SK-N-MC (cell line): ENCODE measurements at regions not wholly inside any gene's neighbourhood (a gene's known extent, or its start where the extent isn't known, plus 50 kb on each side); places are given as distances from the start of the nearest gene placed in this dataset.

Experiments used
- DNase-seq: peaks from one replicate; pipeline ENCODE4 v3.0.0-alpha.2; 2011; ENCODE audit warnings: low read depth, low spot score
- H3K27ac ChIP-seq: fragments of 200-600 bp; sonication (generic); 2 replicates; pipeline ENCODE4 v1.5.1; 2016; ENCODE audit warnings: mixed run types
- H3K36me3 ChIP-seq: fragments of 200-600 bp; sonication (generic); 2 replicates; pipeline ENCODE4 v1.6.1; 2017; ENCODE audit warnings: antibody characterized with exemption, low read length, mixed read lengths; ENCODE audit not compliant: insufficient read depth
- H3K4me3 ChIP-seq: fragments of 200-600 bp; sonication (generic); 2 replicates; pipeline ENCODE4 v1.5.1; 2016
- H3K9ac ChIP-seq: fragments of 200-600 bp; sonication (generic); 2 replicates; pipeline ENCODE4 v1.8.0; 2017; ENCODE audit warnings: mixed run types, mixed read lengths; ENCODE audit not compliant: insufficient read length
- H3K9me3 ChIP-seq: fragments of 200-600 bp; sonication (generic); 2 replicates; pipeline ENCODE4 v1.6.1; 2017; ENCODE audit warnings: low read depth, mild to moderate bottlenecking, antibody characterized with exemption, low read length, moderate library complexity, mixed read lengths
- EZH2 ChIP-seq: fragments of 200-600 bp; sonication (generic); IDR thresholded peaks from one replicate; pipeline ENCODE4 v1.6.1; 2017; ENCODE audit warnings: antibody characterized with exemption
- FOXP2 ChIP-seq: optimal IDR thresholded peaks from 2 replicates; pipeline ENCODE3; 2011; ENCODE audit warnings: mild to moderate bottlenecking, moderate library complexity; ENCODE audit not compliant: insufficient read depth; ENCODE audit errors: extremely low read length, control extremely low read depth
- POLR2AphosphoS5 ChIP-seq: IDR thresholded peaks from 2 replicates; pipeline ENCODE4 v1.6.1; 2012; ENCODE audit warnings: mild to moderate bottlenecking, low read depth, low read length, borderline replicate concordance

DNA sequence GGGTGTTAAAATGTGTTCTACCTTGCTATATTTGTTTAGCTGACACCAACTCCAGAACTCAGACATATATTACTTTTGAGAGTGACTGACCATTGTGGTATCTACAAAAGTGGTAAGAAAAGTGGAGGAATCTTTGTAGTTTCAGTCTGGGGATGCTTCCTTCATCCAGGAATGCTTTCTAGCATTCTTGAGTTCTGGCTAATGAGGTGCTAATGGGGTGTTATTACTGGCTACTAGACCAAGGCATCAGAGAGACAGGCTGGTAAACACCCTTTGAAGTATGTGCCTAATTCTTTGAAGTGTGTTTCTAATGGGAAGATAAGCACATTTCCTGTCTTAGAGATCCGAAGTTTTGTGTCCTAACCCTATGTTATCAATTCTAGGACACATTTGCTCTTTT lies 310.4 kb downstream of the SPRY1 start:
- Histone ChIP-seq H3K36me3 (no peaks in the 10 kb centered on the region), H3K9me3 (no peaks in the 10 kb centered on the region), H3K4me3 (no peak overlapping the region), H3K9ac (no peak overlapping the region), H3K27ac (no peak overlapping the region)
- no peak for TF ChIP-seq EZH2
- no peak for TF ChIP-seq FOXP2
- TF ChIP-seq POLR2AphosphoS5 = no peak
- DNase-seq = no peak

DNA sequence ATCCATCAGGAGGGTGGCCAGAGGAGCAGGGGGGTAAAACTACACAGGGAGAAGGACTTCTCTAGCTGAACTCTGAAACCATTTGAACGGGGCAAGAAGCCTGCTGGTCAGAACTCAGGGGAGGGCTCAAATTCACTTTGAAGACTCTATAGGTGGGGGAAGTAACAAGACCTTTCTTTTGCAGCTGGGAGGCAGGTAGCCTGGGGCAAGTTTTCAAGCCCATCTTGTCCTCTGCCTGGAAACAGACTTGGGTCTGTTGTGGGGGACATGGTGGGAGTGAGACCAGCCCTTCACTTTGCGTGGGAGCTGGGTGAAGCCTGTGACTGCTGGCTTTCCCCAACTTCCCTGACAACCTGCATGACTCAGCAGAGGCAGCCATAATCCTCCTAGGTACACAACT lies 312.3 kb downstream of the SPRY1 start:
- Histone ChIP-seq H3K36me3 (no peaks in the 10 kb centered on the region), H3K9me3 (no peaks in the 10 kb centered on the region), H3K4me3 (no peak overlapping the region), H3K9ac (no peak overlapping the region), H3K27ac (no peak overlapping the region)
- TF ChIP-seq POLR2AphosphoS5 (no peak), FOXP2 (no peak), EZH2 (no peak)
- DNase-seq = no peak

DNA sequence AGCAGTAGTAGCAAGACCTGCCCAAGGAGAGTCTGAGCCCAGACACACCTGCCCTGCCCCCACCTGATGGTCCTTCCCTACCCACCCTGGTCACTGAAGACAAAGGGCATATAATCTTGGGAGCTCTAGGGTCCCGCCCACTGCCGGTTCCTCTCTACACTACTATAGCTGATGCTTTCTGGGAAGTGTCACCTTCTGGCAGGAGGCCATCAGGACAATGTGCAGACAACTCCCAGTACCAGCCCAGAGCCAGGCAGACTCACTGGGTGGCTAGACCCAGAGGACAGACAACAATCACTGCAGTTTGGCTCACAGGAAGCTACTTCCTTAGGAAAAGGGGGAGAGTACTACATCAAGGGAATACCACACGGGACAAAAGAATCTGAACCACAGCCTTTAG lies 312.7 kb downstream of the SPRY1 start:
- H3K27ac ChIP-seq = no peak overlapping the region

DNA sequence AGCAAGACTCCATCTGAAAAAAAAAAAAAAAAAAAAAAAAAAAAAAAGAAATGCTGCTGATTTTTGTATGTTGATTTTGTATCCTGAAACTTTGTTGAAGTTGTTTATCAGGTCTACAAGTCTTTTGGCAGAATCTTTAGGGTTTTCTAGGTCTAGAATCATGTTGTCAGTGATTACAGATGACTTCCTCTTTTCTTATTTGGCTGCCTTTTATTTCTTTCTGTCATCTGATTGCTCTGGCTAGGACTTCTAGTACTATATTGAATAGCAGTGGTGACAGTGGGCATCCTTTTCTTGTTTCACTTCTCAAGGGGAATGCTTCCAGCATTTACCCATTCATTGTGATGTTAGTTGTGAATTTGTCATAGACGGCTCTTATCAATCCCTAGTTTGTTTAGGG lies 334.4 kb downstream of the SPRY1 start:
- Histone ChIP-seq H3K27ac (no peak overlapping the region), H3K9ac (no peak overlapping the region), H3K4me3 (no peak overlapping the region), H3K9me3 (no peaks in the 10 kb centered on the region), H3K36me3 (no peaks in the 10 kb centered on the region)
- no peak for DNase-seq
- TF ChIP-seq POLR2AphosphoS5 = no peak
- TF ChIP-seq EZH2 = no peak
- no peak for TF ChIP-seq FOXP2

More for the DNA sequence above, 312.7 kb downstream of the SPRY1 start:
- Histone ChIP-seq H3K36me3 (no peaks in the 10 kb centered on the region), H3K9ac (no peak overlapping the region), H3K9me3 (no peaks in the 10 kb centered on the region), H3K4me3 (no peak overlapping the region)
- DNase-seq = no peak
- TF ChIP-seq POLR2AphosphoS5 (no peak), FOXP2 (no peak)

DNA sequence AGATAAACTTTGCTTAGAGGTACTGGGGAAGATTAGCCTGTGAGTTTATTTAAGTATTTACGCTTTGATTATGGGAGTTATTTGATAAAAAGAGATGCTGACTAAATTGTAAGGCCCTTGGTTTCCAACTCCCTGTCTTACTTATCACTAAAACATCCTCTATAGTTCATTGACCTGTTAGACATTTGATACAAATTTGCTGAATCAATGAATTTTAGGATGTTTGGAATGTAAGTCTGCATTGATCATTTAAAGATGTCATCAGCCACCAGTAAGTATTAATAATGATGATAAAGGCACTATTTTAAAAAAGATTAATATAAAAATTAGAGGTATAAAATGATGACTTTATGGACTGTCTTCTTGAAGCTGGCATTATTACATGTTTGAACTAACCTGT lies 340.6 kb downstream of the SPRY1 start:
- H3K4me3 ChIP-seq = no peak overlapping the region
- TF ChIP-seq FOXP2 = no peak
- TF ChIP-seq EZH2 = no peak
- TF ChIP-seq POLR2AphosphoS5 = no peak
- no peaks in the 10 kb centered on the region for H3K9me3 ChIP-seq
- no peak overlapping the region for H3K9ac ChIP-seq
- H3K36me3 ChIP-seq = no peaks in the 10 kb centered on the region
- DNase-seq = no peak
- H3K27ac ChIP-seq = no peak overlapping the region

DNA sequence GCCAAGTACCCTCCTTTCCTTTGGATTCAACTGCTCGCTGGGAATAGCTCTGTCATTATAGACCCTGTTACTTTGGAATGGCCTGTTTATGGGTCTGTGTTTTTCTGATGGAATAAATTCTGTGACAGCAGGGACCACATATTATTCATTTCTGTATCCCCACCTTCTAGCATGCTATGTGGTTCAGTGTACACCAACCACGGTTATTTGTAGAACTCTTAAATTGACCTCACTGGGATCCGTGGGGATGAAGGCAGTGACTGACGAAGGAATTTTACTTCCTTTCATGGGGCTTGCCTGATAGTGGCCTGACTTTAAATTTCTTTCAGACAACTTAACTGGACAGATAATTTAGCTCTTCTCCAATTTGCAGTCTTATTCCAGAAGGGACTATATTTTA lies 343.2 kb downstream of the SPRY1 start:
- DNase-seq = no peak
- no peaks in the 10 kb centered on the region for H3K9me3 ChIP-seq
- no peak overlapping the region for H3K9ac ChIP-seq
- no peak overlapping the region for H3K4me3 ChIP-seq
- no peak for TF ChIP-seq POLR2AphosphoS5
- TF ChIP-seq EZH2 = no peak
- no peak for TF ChIP-seq FOXP2
- H3K36me3 ChIP-seq = no peaks in the 10 kb centered on the region
- H3K27ac ChIP-seq = no peak overlapping the region

DNA sequence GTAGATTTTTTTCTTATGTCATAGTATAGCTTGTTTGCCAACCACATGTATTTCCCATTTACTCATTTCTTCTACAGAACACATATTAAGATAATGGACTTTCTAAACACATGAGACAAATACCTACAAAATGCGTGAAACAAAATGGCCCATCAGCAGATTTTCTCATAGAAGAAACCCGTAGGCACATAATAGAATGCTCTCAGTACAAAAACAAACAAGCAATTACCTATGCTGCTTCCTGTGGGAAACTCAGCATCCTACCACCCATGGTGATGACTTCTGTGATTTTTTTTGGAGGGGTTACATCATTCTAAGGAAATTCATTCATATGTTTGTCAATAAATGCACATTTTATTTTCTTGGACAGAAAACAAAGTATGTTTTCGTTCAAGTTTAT lies 343.6 kb downstream of the SPRY1 start:
- H3K27ac ChIP-seq = no peak overlapping the region
- no peak overlapping the region for H3K9ac ChIP-seq
- TF ChIP-seq POLR2AphosphoS5 = no peak
- no peak for TF ChIP-seq EZH2
- TF ChIP-seq FOXP2 = no peak
- DNase-seq = no peak
- no peaks in the 10 kb centered on the region for H3K36me3 ChIP-seq
- no peak overlapping the region for H3K4me3 ChIP-seq
- no peaks in the 10 kb centered on the region for H3K9me3 ChIP-seq

DNA sequence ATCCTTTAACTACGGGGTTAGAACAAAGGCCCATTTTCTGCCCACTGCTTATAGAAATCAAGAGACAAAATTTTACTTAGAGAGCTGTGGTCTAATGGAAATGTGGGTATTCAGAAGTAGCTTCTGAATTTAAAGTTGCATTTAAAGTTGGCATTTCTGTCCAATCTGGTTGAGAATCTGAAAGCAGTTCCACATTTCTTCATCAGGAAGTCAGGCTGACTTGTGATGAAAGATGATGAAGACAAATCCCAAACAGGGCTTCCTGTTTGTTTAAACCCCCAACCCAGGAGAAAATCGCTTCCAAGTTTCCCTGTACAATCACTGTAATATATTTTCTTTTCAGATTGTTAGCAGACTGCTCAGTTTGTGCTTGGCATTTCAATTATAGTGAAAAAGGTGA lies 345.3 kb downstream of the SPRY1 start:
- no peak overlapping the region for H3K9ac ChIP-seq
- TF ChIP-seq EZH2 (no peak), POLR2AphosphoS5 (no peak), FOXP2 (no peak)
- no peaks in the 10 kb centered on the region for H3K36me3 ChIP-seq
- H3K27ac ChIP-seq = no peak overlapping the region
- DNase-seq = peak; percentile 35
- no peaks in the 10 kb centered on the region for H3K9me3 ChIP-seq
- H3K4me3 ChIP-seq = peak overlapping the region; percentile 43

DNA sequence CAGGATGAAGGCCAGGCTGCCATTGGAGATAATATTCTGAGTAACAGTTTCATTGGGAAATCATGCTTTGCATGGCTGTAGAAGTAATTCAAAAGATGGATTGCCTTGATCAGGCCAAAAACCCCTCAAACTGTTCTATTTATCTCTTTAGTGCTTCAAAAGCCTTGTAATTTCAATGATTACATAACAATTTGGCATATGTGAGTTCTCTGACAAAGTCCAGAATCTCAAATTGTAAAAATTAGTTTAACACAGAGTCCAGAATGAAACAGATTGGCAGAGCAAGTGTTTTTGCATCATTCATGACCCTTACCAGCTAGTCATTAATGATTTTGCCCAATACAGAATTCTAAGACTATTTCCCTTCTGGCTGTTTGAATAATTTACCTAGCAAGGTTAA lies 347.3 kb downstream of the SPRY1 start:
- no peak for DNase-seq
- H3K9ac ChIP-seq = no peak overlapping the region
- no peak overlapping the region for H3K4me3 ChIP-seq
- H3K36me3 ChIP-seq = no peaks in the 10 kb centered on the region
- H3K9me3 ChIP-seq = no peaks in the 10 kb centered on the region
- TF ChIP-seq POLR2AphosphoS5 (no peak), EZH2 (no peak), FOXP2 (no peak)
- no peak overlapping the region for H3K27ac ChIP-seq
